Vagina (tissue), 2 donors: ENCODE measurements at regions not wholly inside any gene's neighbourhood (a gene's known extent, or its start where the extent isn't known, plus 50 kb on each side); places are given as distances from the start of the nearest gene placed in this dataset.

Experiments used
- DNase-seq, 2 donors: peaks; one replicate each; pipeline ENCODE4 v3.0.0-alpha.2; 2017; ENCODE audit errors: extremely low spot score in 2 of 2
- H3K27ac ChIP-seq: fragments of 200-600 bp; sonication (generic); one replicate; pipeline ENCODE4 v1.5.1; 2019
- H3K27me3 ChIP-seq: fragments of 200-600 bp; sonication (generic); one replicate; pipeline ENCODE4 v1.5.1; 2019
- H3K36me3 ChIP-seq, 2 donors: fragments of 200-600 bp; sonication (generic); one replicate each; pipeline ENCODE4 v1.5.1; 2017 to 2019
- H3K4me1 ChIP-seq: fragments of 200-600 bp; sonication (generic); one replicate; pipeline ENCODE4 v1.5.1; 2019
- H3K4me3 ChIP-seq, 2 donors: fragments of 200-600 bp; sonication (generic); 1 replicate in 1 of 2; 2 replicates in 1 of 2; pipeline ENCODE4 v1.5.1; 2016 to 2019
- H3K9me3 ChIP-seq: fragments of 200-600 bp; sonication (generic); one replicate; pipeline ENCODE4 v1.5.1; 2019
- POLR2A ChIP-seq, 2 donors: fragments of 450-650 bp; IDR thresholded peaks; one replicate each; pipeline ENCODE4 v1.6.1; 2017; ENCODE audit warnings: antibody characterized with exemption in 2 of 2, mild to moderate bottlenecking in 2 of 2, moderate library complexity in 2 of 2
- POLR2AphosphoS5 ChIP-seq, 2 donors: sonication (generic); formaldehyde crosslinking; IDR thresholded peaks; one replicate each; pipeline ENCODE4 v1.9.0; 2017; ENCODE audit warnings: antibody characterized with exemption in 2 of 2, mild to moderate bottlenecking in 2 of 2, low read depth in 1 of 2; ENCODE audit not compliant: insufficient read depth in 1 of 2
- intact Hi-C: fragments of 100-400 bp; cut with DNase I; formaldehyde crosslinking; loops from one replicate; pipeline ENCODE4 v1.15.1; 2023
- TF ChIP-seq, protein P1 (sequence below), 3 experiments: fragments of 450-650 bp in 2 of 3; fragments of 200-600 bp in 1 of 3; sonication (generic) in 1 of 3; IDR thresholded peaks; one replicate each; pipeline ENCODE4 v1.5.1; 2017 to 2019; ENCODE audit warnings: antibody characterized with exemption in 3 of 3, mild to moderate bottlenecking in 2 of 3, moderate library complexity in 2 of 3

DNA sequence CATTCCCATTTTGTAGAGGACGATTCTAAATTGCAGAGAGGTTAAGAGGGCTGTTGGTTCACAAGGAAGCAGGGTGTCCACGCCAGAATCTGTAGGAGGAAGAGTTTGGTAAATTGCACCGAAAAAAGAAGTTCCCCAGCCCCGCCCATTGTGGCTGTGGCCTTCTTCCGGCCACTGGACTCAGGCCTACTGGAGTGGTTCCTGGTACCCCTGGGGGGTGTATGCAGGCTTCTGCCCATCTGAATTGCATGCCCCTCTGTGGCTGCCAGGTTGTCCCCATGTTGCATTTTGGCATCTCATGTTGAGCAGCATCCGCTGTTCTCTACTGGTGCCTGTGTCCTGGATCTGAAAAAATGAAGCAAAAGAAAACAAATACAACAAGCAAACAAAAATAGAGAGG, 234.2 kb downstream of the WDR11 start:
- intact Hi-C loops = no loop called here
- Histone ChIP-seq H3K4me1 (peaks cover 2% of the 10 kb centered on the region), H3K9me3 (no peaks in the 10 kb centered on the region), H3K27me3 (no peaks in the 10 kb centered on the region), H3K27ac (no peak overlapping the region), H3K4me3 (no peak overlapping the region), H3K36me3 (no peaks in the 10 kb centered on the region)
- TF ChIP-seq POLR2AphosphoS5 (IDR thresholded peaks at IDR 0.05; ENCODE audit: insufficient read depth in 1 of 2, low read depth in 1 of 2) = no peak
- TF ChIP-seq, protein P1, sequence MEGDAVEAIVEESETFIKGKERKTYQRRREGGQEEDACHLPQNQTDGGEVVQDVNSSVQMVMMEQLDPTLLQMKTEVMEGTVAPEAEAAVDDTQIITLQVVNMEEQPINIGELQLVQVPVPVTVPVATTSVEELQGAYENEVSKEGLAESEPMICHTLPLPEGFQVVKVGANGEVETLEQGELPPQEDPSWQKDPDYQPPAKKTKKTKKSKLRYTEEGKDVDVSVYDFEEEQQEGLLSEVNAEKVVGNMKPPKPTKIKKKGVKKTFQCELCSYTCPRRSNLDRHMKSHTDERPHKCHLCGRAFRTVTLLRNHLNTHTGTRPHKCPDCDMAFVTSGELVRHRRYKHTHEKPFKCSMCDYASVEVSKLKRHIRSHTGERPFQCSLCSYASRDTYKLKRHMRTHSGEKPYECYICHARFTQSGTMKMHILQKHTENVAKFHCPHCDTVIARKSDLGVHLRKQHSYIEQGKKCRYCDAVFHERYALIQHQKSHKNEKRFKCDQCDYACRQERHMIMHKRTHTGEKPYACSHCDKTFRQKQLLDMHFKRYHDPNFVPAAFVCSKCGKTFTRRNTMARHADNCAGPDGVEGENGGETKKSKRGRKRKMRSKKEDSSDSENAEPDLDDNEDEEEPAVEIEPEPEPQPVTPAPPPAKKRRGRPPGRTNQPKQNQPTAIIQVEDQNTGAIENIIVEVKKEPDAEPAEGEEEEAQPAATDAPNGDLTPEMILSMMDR (IDR thresholded peaks at IDR 0.05) = no peak
- TF ChIP-seq POLR2A (IDR thresholded peaks at IDR 0.05) = no peak
- no peak for DNase-seq

DNA sequence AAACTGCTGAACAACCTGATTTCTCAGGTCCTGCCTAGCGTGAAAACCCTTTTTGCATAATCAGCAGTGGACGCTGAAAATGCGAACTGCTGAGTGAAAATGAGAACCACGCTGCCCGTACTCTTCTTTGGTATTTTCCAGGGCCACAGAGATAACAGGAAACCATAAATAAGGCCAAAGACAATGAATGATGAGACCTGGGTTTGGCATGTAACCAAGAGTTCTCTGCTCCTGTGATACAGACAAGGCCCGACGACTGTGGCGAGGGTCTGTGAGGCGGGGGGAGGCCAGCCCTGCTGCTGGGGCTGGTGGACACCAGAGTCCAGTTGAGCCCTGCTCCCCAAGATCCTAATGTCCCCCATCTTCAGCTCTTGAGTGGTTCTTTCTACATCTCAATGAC, 236.0 kb downstream of the WDR11 start:
- TF ChIP-seq, protein P1 (IDR thresholded peaks at IDR 0.05) = no peak
- TF ChIP-seq POLR2A (IDR thresholded peaks at IDR 0.05) (no peak), POLR2AphosphoS5 (IDR thresholded peaks at IDR 0.05; ENCODE audit: insufficient read depth in 1 of 2, low read depth in 1 of 2) (no peak)
- intact Hi-C loops = no loop called here

DNA sequence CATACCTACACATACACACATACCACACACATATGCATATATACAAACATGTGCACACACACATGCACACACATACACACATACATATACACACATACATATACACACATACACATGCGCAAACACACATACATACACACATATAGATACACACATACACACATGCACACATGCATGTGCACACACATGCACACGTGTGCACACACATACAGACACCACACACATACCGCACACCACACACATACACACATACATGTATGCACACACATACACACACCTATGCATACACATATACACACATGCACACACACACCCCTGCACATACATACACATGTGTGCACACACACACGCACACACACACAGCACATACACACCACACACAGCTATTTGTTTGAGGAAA, 236.5 kb downstream of the WDR11 start:
- intact Hi-C loops = no loop called here
- H3K4me3 ChIP-seq = no peak overlapping the region
- TF ChIP-seq, protein P1 (IDR thresholded peaks at IDR 0.05) = no peak
- TF ChIP-seq POLR2AphosphoS5 (IDR thresholded peaks at IDR 0.05; ENCODE audit: insufficient read depth in 1 of 2, low read depth in 1 of 2) (no peak), POLR2A (IDR thresholded peaks at IDR 0.05) (no peak)

More for the DNA sequence above, 236.0 kb downstream of the WDR11 start:
- Histone ChIP-seq H3K36me3 (no peaks in the 10 kb centered on the region), H3K27me3 (no peaks in the 10 kb centered on the region), H3K9me3 (no peaks in the 10 kb centered on the region), H3K4me1 (no peaks in the 10 kb centered on the region), H3K4me3 (no peak overlapping the region), H3K27ac (no peak overlapping the region)
- DNase-seq = no peak

DNA sequence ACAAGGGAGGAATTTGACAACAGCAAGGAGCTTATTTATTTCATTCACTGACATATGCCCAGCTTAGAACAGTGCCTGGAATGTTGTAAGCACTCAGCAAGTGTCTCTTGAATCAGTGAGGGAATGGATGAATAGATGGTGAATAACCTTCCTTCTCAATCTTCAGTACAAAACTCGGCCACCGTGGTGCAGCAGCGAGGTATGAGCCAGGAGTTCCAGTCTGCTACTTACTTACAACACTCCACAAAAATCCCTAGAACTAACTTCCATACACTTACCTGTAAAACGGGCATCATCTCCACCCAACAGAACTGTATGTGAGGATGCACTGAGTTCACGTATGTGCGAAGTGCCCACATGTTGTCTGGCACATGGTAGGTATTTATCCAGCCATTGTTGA, 237.4 kb downstream of the WDR11 start:
- intact Hi-C loops = no loop called here
- no peaks in the 10 kb centered on the region for H3K9me3 ChIP-seq
- no peaks in the 10 kb centered on the region for H3K4me1 ChIP-seq
- DNase-seq = no peak
- H3K27ac ChIP-seq = no peak overlapping the region
- H3K4me3 ChIP-seq = no peak overlapping the region
- no peaks in the 10 kb centered on the region for H3K27me3 ChIP-seq
- no peaks in the 10 kb centered on the region for H3K36me3 ChIP-seq
- TF ChIP-seq, protein P1 (IDR thresholded peaks at IDR 0.05) = no peak
- TF ChIP-seq POLR2A (IDR thresholded peaks at IDR 0.05) (no peak), POLR2AphosphoS5 (IDR thresholded peaks at IDR 0.05; ENCODE audit: insufficient read depth in 1 of 2, low read depth in 1 of 2) (no peak)

More for the DNA sequence above, 236.5 kb downstream of the WDR11 start:
- no peaks in the 10 kb centered on the region for H3K36me3 ChIP-seq
- DNase-seq = no peak
- no peaks in the 10 kb centered on the region for H3K9me3 ChIP-seq
- H3K27ac ChIP-seq = no peak overlapping the region
- H3K4me1 ChIP-seq = no peaks in the 10 kb centered on the region
- H3K27me3 ChIP-seq = no peaks in the 10 kb centered on the region

DNA sequence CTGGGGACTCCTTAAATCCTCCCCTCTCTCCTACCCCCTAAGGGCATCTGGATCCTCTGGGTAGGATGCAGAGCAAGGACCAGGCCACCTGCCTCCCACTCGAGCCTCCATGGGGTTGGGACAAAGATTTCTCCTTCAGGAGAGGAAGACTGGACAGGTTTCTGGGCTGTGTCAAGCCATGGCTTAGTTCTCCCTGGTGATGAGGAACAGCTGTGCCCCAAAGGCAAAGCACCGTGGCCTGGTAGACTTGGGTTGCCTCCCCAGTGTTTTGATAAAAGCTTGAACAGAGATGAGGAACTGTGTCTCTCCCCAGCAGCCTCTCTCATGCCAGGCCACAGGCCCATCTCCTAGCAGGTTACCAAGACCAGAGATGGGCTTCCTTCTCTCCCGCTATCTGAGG, 238.3 kb downstream of the WDR11 start:
- H3K36me3 ChIP-seq = no peaks in the 10 kb centered on the region
- H3K27me3 ChIP-seq = no peaks in the 10 kb centered on the region
- no peaks in the 10 kb centered on the region for H3K9me3 ChIP-seq
- DNase-seq = no peak
- TF ChIP-seq, protein P1 (IDR thresholded peaks at IDR 0.05) = no peak
- TF ChIP-seq POLR2AphosphoS5 (IDR thresholded peaks at IDR 0.05; ENCODE audit: insufficient read depth in 1 of 2, low read depth in 1 of 2) (no peak), POLR2A (IDR thresholded peaks at IDR 0.05) (no peak)
- no peak overlapping the region for H3K27ac ChIP-seq
- H3K4me1 ChIP-seq = no peaks in the 10 kb centered on the region
- intact Hi-C loops = no loop called here
- no peak overlapping the region for H3K4me3 ChIP-seq
